Peyer's patch (tissue), 4 donors: ENCODE measurements at regions not wholly inside any gene's neighbourhood (a gene's known extent, or its start where the extent isn't known, plus 50 kb on each side); places are given as distances from the start of the nearest gene placed in this dataset.

Source experiments
- CTCF ChIP-seq, 6 experiments: fragments of 450-650 bp in 4 of 6; fragments of 200-600 bp in 2 of 6; sonication (generic) in 1 of 6; IDR thresholded peaks; one replicate each; pipeline ENCODE4 v1.5.1; 2017 to 2019; ENCODE audit warnings: antibody characterized with exemption in 6 of 6, mild to moderate bottlenecking in 3 of 6, moderate library complexity in 1 of 6
- POLR2A ChIP-seq, 2 donors: fragments of 450-650 bp; IDR thresholded peaks; one replicate each; pipeline ENCODE4 v1.5.1; 2017; ENCODE audit warnings: antibody characterized with exemption in 2 of 2, mild to moderate bottlenecking in 2 of 2, moderate library complexity in 2 of 2

DNA sequence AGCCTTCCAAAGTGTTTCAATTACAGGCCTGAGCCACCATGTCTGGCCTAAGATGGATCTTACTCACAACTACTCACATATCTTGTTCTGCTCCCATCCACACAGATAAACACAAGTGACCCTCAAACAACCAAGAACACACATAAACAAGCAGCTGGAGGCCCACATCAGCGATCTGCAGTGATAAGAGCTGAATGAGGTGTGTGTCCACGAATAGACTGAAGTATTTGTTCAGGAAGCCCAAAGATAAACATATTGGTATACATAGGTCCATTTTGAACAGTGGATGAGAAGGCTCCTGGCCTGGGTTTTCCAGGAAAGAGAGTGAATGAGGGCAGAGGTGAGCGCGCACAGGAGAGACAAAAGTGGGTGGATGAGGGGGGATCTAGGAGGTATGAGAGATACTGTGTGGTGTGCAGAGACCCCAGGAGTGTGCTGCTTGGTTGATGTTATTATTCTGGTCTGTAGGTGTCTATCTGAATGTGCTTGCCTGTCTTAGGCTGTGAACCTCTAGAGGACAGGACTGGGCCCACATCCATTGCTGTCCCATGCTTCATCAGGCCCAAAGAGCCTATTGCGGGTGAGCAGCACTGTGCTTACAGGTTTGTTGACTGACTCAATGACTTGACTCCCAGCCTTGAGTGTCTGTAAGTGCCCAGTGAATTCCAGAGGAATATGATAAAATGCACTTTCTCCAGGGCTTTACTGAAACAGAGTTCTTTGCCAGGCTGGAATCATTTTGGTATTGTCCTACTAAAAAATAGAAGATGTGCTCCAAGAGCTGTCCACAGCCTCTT lies 79.9 kb upstream of the ATP1A1 start:
- TF ChIP-seq CTCF (IDR thresholded peaks at IDR 0.05) (no peak), POLR2A (IDR thresholded peaks at IDR 0.05) (no peak)
